H1 (cell line): ENCODE measurements at regions not wholly inside any gene's neighbourhood (a gene's known extent, or its start where the extent isn't known, plus 50 kb on each side); places are given as distances from the start of the nearest gene placed in this dataset.

ENCODE experiments used
- CTCF ChIA-PET: fragments of 300-600 bp; sonication (Branson Sonifier 250); formaldehyde crosslinking; loops from one replicate; lab custom pipeline; 2021; ENCODE audit not compliant: partially characterized antibody; lab: Charles Lee
- POLR2A ChIA-PET: fragments of 300-600 bp; sonication (Branson Sonifier 250); formaldehyde crosslinking; loops from one replicate; lab custom pipeline; 2021; ENCODE audit warnings: inconsistent platforms; ENCODE audit not compliant: partially characterized antibody; lab: Charles Lee
- DNase-seq, 2 experiments: peaks; one replicate each; pipeline versions ENCODE4 v3.0.0 to v3.0.0-alpha.2; 2010 to 2022; ENCODE audit warnings: low spot score in 2 of 2, low read depth in 1 of 2, mixed read lengths in 1 of 2
- FAIRE-seq: peaks from 2 replicates; lab custom pipeline; 2011; peaks lifted over from hg19 to GRCh38; lab: Jason Lieb, UNC
- H2AFZ ChIP-seq: 2 replicates; pipeline ENCODE4 v1.8.1; 2012; ENCODE audit warnings: low read length, inconsistent platforms
- H2AK5ac ChIP-seq: 2 replicates; pipeline ENCODE4 v1.6.1; 2013; ENCODE audit warnings: low read depth, low read length
- H2BK120ac ChIP-seq: replicated peaks from 2 replicates; pipeline ENCODE3; 2013; ENCODE audit warnings: low read depth, low read length, inconsistent platforms
- H2BK12ac ChIP-seq: 2 replicates; pipeline ENCODE4 v1.6.1; 2013; ENCODE audit warnings: low read depth, low read length
- H2BK15ac ChIP-seq: 2 replicates; pipeline ENCODE4 v1.6.1; 2013; ENCODE audit warnings: low read length
- H2BK20ac ChIP-seq: 2 replicates; pipeline ENCODE4 v1.6.1; 2013; ENCODE audit warnings: low read length
- H2BK5ac ChIP-seq: 2 replicates; pipeline ENCODE4 v1.6.1; 2013; ENCODE audit warnings: low read depth, low read length
- H3K14ac ChIP-seq: 2 replicates; pipeline ENCODE4 v1.6.1; 2013; ENCODE audit warnings: inconsistent platforms; ENCODE audit not compliant: insufficient read length
- H3K18ac ChIP-seq: 2 replicates; pipeline ENCODE4 v1.6.1; 2013; ENCODE audit warnings: low read length; ENCODE audit errors: extremely low read depth
- H3K23ac ChIP-seq: 2 replicates; pipeline ENCODE4 v1.6.1; 2013; ENCODE audit warnings: inconsistent platforms; ENCODE audit not compliant: insufficient read length
- H3K23me2 ChIP-seq: 2 replicates; pipeline ENCODE4 v1.6.1; 2013; ENCODE audit warnings: low read depth, low read length
- H3K27ac ChIP-seq: 2 replicates; pipeline ENCODE4 v1.6.1; 2011; ENCODE audit warnings: low read depth, low read length, inconsistent platforms
- H3K27me3 ChIP-seq, 4 experiments: replicated peaks in 1 of 4; 1 replicate in 1 of 4; 2 replicates in 3 of 4; pipeline versions ENCODE4 v1.6.1 to v1.8.1; 2011 to 2013; ENCODE audit warnings: low read length in 3 of 4, mild to moderate bottlenecking in 3 of 4, inconsistent platforms in 2 of 4, mixed read lengths in 2 of 4, moderate library complexity in 1 of 4; ENCODE audit not compliant: control insufficient read depth in 3 of 4, insufficient read depth in 3 of 4; ENCODE audit errors: extremely low read depth in 1 of 4
- H3K36me3 ChIP-seq, 4 experiments: 2 replicates each; pipeline versions ENCODE4 v1.6.1 to v1.8.1; 2011 to 2013; ENCODE audit warnings: mild to moderate bottlenecking in 4 of 4, low read length in 3 of 4, moderate library complexity in 2 of 4, control low read depth in 1 of 4, inconsistent platforms in 1 of 4; ENCODE audit not compliant: insufficient read depth in 4 of 4, control insufficient read depth in 2 of 4
- H3K4ac ChIP-seq: replicated peaks from 2 replicates; pipeline ENCODE3; 2013; ENCODE audit warnings: low read length, low read depth, mixed read lengths, inconsistent platforms; ENCODE audit not compliant: insufficient read length
- H3K4me1 ChIP-seq, 4 experiments: replicated peaks in 1 of 4; 1 replicate in 1 of 4; 2 replicates in 3 of 4; pipeline versions ENCODE4 v1.6.1 to v1.8.1; 2011 to 2013; ENCODE audit warnings: low read length in 3 of 4, inconsistent platforms in 2 of 4, mixed read lengths in 1 of 4; ENCODE audit not compliant: insufficient read depth in 4 of 4, control insufficient read depth in 3 of 4
- H3K4me2 ChIP-seq, 2 experiments: 2 replicates each; pipeline versions ENCODE4 v1.6.1 to v1.8.1; 2011 to 2013; ENCODE audit warnings: low read depth in 2 of 2, low read length in 2 of 2, control low read depth in 1 of 2, inconsistent platforms in 1 of 2, mild to moderate bottlenecking in 1 of 2; ENCODE audit not compliant: insufficient read depth in 1 of 2
- H3K4me3 ChIP-seq, 4 experiments: fragments of 200-600, 300-600 bp in 1 of 4; sonication (generic), shearing (Covaris generic), sonication (Bioruptor Twin) in 1 of 4; 2 replicates each; pipeline versions ENCODE4 v1.5.1 to v1.8.1; 2011 to 2016; ENCODE audit warnings: low read length in 4 of 4, low read depth in 3 of 4, control low read depth in 2 of 4, inconsistent platforms in 2 of 4, mild to moderate bottlenecking in 2 of 4, mixed read lengths in 1 of 4, moderate library complexity in 1 of 4; ENCODE audit not compliant: insufficient read depth in 2 of 4; ENCODE audit errors: extremely low read depth in 1 of 4
- H3K56ac ChIP-seq: replicated peaks from 2 replicates; pipeline ENCODE3; 2013; ENCODE audit warnings: low read depth, mild to moderate bottlenecking, mixed read lengths, low read length, inconsistent platforms; ENCODE audit not compliant: insufficient read length
- H3K79me1 ChIP-seq: 2 replicates; pipeline ENCODE4 v1.6.1; 2013; ENCODE audit warnings: low read depth, low read length, control low read depth
- H3K79me2 ChIP-seq, 2 experiments: 2 replicates each; pipeline versions ENCODE4 v1.6.1 to v1.8.1; 2012 to 2013; ENCODE audit warnings: low read length in 2 of 2, mild to moderate bottlenecking in 2 of 2, inconsistent platforms in 1 of 2; ENCODE audit not compliant: insufficient read depth in 2 of 2, control insufficient read depth in 1 of 2
- H3K9ac ChIP-seq, 4 experiments: replicated peaks in 1 of 4; 1 replicate in 1 of 4; 2 replicates in 3 of 4; pipeline versions ENCODE4 v1.6.1 to v1.8.1; 2011 to 2013; ENCODE audit warnings: low read depth in 3 of 4, low read length in 3 of 4, control low read depth in 2 of 4, mild to moderate bottlenecking in 2 of 4, moderate library complexity in 2 of 4, inconsistent platforms in 1 of 4; ENCODE audit errors: extremely low read depth in 1 of 4
- H3K9me3 ChIP-seq, 2 experiments: 2 replicates each; pipeline versions ENCODE4 v1.6.1 to v1.8.1; 2012 to 2013; ENCODE audit warnings: mild to moderate bottlenecking in 2 of 2, moderate library complexity in 2 of 2, control low read depth in 1 of 2, inconsistent platforms in 1 of 2, low read depth in 1 of 2, low read length in 1 of 2, mixed read lengths in 1 of 2; ENCODE audit not compliant: insufficient read depth in 2 of 2
- H4K20me1 ChIP-seq, 2 experiments: replicated peaks in 1 of 2; 2 replicates each; pipeline versions ENCODE3 to v1.8.1; 2011 to 2013; ENCODE audit warnings: inconsistent platforms in 2 of 2, low read length in 2 of 2, mild to moderate bottlenecking in 1 of 2; ENCODE audit not compliant: insufficient read depth in 2 of 2, control insufficient read depth in 1 of 2
- H4K5ac ChIP-seq: 2 replicates; pipeline ENCODE4 v1.6.1; 2013; ENCODE audit warnings: low read length, low read depth, mixed read lengths, inconsistent platforms; ENCODE audit not compliant: insufficient read length
- H4K8ac ChIP-seq: 2 replicates; pipeline ENCODE4 v1.8.0; 2013; ENCODE audit warnings: mild to moderate bottlenecking, moderate library complexity, low read length, inconsistent platforms; ENCODE audit not compliant: insufficient read depth; ENCODE audit errors: extremely low read depth
- H4K91ac ChIP-seq: replicated peaks from 2 replicates; pipeline ENCODE3; 2013; ENCODE audit warnings: low read length, mixed read lengths, inconsistent platforms; ENCODE audit not compliant: insufficient read length
- GABPA ChIP-seq: IDR thresholded peaks from 2 replicates; pipeline ENCODE4 v1.6.1; 2011; ENCODE audit warnings: mild to moderate bottlenecking, low read length, moderate library complexity, borderline replicate concordance; ENCODE audit not compliant: insufficient read depth
- KDM1A ChIP-seq: fragments of 200-600, 300-600 bp; sonication (generic); IDR thresholded peaks from 2 replicates; pipeline ENCODE4 v1.7.1; 2016; ENCODE audit warnings: mild to moderate bottlenecking, low read length, borderline replicate concordance
- PHF8 ChIP-seq: fragments of 200-600 bp; sonication (generic); conservative IDR thresholded peaks from 2 replicates; pipeline ENCODE4 v1.7.1; 2012; ENCODE audit warnings: low read depth, mild to moderate bottlenecking, inconsistent platforms, low read length, moderate library complexity
- RAD21 ChIP-seq, 2 experiments: IDR thresholded peaks in 1 of 2; conservative IDR thresholded peaks in 1 of 2; 2 replicates each; pipeline ENCODE4 v1.6.1; 2011; ENCODE audit warnings: low read depth in 2 of 2, low read length in 2 of 2, improper control_type of control experiment in 1 of 2, inconsistent platforms in 1 of 2, mild to moderate bottlenecking in 1 of 2, moderate library complexity in 1 of 2
- RBBP5 ChIP-seq: IDR thresholded peaks from 2 replicates; pipeline ENCODE4 v1.7.1; 2012; ENCODE audit warnings: low read depth, mild to moderate bottlenecking, inconsistent platforms, low read length, moderate library complexity, borderline replicate concordance
- WGBS, 2 experiments: shearing (Covaris generic) in 1 of 2; methylation state at CpG; one replicate each; pipeline versions ENCODE4 v1.1.6 to v1.1.7; 2013 to 2015; ENCODE audit warnings: low lambda C conversion rate in 2 of 2, mixed read lengths in 2 of 2, inconsistent platforms in 1 of 2, low coverage in 1 of 2, missing lambda C conversion rate in 1 of 2; ENCODE audit not compliant: insufficient replicate concordance in 2 of 2, insufficient coverage in 1 of 2, insufficient read length in 1 of 2; ENCODE audit errors: extremely low coverage in 1 of 2, missing lambda C conversion rate in 1 of 2; 5-methylcytosine and 5-hydroxymethylcytosine counted together

- no peak overlapping the region for H3K27ac ChIP-seq
Measured at GRCh38 chr1:190551638-190552037, 74.0 kb upstream of the BRINP3 start.

More at GRCh38 chr1:190551638-190552037, 74.0 kb upstream of the BRINP3 start:
- no peak overlapping the region for H3K18ac ChIP-seq
- TF ChIP-seq RAD21 (IDR thresholded peaks at IDR 0.05 in 1 of 2, conservative IDR thresholded peaks at IDR 0.05 in 1 of 2; ENCODE audit: low read depth in 2 of 2, low read length in 2 of 2) (no peak), KDM1A (no peak), PHF8 (no peak), RBBP5 (no peak), GABPA (no peak)
- TF ChIP-seq, all 59 proteins: peak for 0
- Histone ChIP-seq H3K56ac (no peak overlapping the region), H3K9ac (no peak overlapping the region), H3K4me2 (peak overlapping the region in 1 of 2 experiments; percentile 46; a peak in 1 of 4 replicates), H3K79me2 (no peaks in the 10 kb centered on the region), H3K14ac (no peak overlapping the region), H3K4me1 (0 out of 7 replicates have a peak, but pooled peaks cover 0 to 3% (median 0%) of the 10 kb centered on the region in 4 experiments), H2BK12ac (no peak overlapping the region), H2BK20ac (no peak overlapping the region), H3K23me2 (no peaks in the 10 kb centered on the region), H4K8ac (no peak overlapping the region), H4K5ac (no peak overlapping the region), H3K4ac (no peak overlapping the region), H2AFZ (peak overlapping the region; percentile 76), H3K27me3 (0 out of 7 replicates have a peak, but pooled peaks cover 0 to 2% (median 0%) of the 10 kb centered on the region in 4 experiments), H2BK120ac (no peak overlapping the region), H4K91ac (no peak overlapping the region), H2BK15ac (no peak overlapping the region), H3K79me1 (no peaks in the 10 kb centered on the region), H3K23ac (no peak overlapping the region), H3K9me3 (no peaks in the 10 kb centered on the region), H3K36me3 (no peaks in the 10 kb centered on the region), H3K4me3 (peak overlapping the region in 1 of 4 experiments; percentile 19; a peak in 1 of 8 replicates), H4K20me1 (no peaks in the 10 kb centered on the region), H2BK5ac (no peak overlapping the region), H2AK5ac (no peak overlapping the region)
- ChIA-PET CTCF (no interaction called here), POLR2A (no interaction called here)
- WGBS, 2 experiments, result 26% methylated on average over 1 of the region's 1 CpG; no CpG with 5 or more reads in 1 of the 2 experiments
- FAIRE-seq, result no peak
- no peak for DNase-seq
